NCI-H2029 treated with DMSO at 0.1 percent for 48 hours (cell line): ENCODE measurements at regions not wholly inside any gene's neighbourhood (a gene's known extent, or its start where the extent isn't known, plus 50 kb on each side); places are given as distances from the start of the nearest gene placed in this dataset.
"Not testable (repeated sequence)": the region's sequence is repeated elsewhere in the genome, so short reads cannot be mapped to it uniquely, and the experiment has no call there.

Source experiments
- DNase-seq: peaks from one replicate; lab custom pipeline; 2025; lab: John Stamatoyannopoulos, UW

DNA sequence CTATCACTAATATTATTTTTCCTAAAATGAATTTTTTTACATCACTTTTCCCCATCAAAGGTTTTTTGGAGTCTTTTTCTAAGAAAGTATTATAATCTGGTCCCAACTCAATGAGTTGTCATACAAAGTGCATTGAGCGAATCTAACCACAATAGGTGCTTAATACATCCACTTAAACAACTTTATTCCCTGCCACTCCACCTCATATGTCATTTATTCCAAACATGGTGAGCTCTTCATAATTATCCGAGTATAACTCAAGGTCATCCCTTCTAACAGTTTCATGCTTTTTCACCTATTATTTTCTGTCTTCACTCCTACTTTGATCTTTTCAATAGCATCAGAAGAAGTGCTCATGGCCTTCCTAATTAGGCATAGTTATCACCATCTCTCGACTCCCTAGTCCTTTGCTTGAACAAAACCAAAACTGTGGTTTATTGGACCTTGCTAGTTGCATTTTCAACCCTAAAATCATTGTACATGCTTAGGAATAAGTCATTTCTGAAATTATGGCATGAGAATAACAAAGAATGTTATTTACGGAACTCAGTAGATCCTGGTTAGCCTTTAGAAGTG, 754.7 kb upstream of the CTNND2 start:
- DNase-seq: no peak

GRCh38 chr5:12657914-12658474, 753.7 kb upstream of the CTNND2 start:
- not testable (repeated sequence) for DNase-seq

- DNase-seq: no peak
Measured at GRCh38 chr5:12655675-12656074, 751.4 kb upstream of the CTNND2 start.

DNA sequence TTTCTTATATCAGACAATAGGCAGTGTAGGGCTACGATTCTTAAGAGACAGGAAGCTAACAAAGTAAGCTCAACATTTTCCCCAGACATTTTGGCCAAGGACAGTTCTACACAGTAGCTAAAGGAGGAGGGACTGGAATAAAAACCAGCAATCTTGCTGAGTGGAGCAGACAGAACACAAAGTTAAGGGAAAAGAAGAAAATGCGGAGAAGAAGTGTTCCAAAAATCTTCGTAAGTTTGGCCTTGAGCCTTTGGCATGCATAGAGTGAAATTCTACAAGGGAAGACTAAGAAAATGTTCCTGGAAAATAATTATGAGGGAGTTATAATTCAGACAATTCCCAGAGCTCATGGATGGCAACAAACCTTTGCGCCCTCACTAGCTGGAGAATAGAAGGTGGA, 748.0 kb upstream of the CTNND2 start:
- DNase-seq: no peak

GRCh38 chr5:12648558-12648957, 744.3 kb upstream of the CTNND2 start:
- DNase-seq: no peak

DNA sequence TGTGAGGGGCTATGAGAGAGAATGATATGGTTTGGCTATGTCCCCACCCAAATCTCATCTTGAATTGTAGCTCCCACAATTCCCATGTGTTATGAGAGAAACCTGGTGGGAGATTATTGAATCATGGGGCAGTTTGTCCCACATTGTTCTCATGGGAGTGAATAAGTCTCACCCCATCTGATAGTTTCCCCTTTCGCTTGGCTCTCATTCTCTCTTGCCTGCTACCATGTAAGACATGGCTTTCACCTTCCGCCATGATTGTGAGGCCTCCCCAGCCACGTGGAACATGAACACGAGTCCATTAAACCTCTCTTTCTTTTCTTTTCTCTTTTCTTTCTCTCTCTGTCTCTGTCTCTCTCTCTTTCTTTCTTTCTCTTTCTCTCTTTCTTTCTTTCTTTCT, 743.4 kb upstream of the CTNND2 start:
- DNase-seq: no peak

DNA sequence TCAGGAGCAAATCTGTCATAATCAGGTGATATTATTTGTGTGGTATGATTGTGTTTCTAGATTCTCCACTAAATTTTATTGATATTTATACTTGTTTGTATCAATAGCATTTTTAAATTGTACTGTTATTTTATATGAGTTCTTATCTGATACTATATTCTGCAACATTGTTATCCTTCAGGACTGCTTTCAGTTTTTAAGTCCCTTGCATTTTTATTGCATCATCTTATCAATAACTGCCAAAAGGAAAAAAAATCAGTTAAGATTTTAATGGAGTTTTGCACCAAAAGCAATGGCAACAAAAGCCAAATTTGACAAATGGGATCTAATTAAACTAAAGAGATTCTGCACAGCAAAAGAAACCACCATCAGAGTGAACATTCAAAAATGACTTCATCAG, 741.3 kb upstream of the CTNND2 start:
- no peak for DNase-seq

GRCh38 chr5:12636209-12636608, 732.0 kb upstream of the CTNND2 start:
- no peak for DNase-seq

DNA sequence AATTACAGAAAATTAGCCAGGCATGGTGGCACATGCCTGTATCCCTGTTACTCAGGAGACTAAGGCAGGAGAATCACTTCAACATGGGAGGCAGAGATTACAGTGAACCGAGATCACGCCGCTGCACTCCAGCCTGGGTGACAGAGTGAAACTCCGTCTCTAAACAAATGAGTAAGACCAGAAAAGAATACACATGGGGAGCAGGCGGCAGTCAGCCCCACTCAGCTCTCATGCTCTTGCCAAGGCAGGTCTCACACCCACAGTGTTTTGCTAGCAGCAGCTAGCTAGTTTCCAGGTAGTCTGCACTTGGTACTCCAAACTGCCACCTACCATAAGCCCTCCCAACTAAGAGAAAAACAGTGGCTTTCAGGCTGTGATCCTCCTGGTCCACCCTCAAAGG, 722.3 kb upstream of the CTNND2 start:
- DNase-seq: no peak

DNA sequence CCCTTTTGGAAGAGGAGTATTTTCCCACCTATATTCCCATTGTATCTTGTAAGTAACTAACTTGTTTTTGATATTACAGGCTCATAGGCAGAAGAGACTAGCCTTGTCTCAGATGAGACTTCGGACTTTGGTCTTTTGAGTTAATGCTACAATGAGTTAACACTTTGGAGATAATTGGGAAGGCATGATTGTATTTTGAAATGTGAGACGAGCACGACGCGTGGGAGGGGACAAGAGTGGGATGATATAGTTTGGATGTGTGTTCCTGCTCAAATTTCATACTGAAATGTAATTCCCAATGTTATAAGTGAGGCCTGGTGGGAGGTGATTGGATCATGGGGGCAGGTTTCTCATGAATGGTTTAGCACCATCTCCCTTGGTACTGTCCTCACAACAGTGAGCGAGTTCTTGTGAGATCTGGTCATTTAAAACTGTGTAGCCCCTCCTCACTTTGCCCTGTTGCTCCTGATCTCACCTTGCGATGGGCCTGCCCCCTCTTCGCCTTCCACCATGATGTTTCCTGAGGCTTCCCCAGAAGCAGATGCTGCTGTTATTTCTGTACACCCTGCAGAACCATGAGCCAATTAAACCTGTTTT, 721.5 kb upstream of the CTNND2 start:
- DNase-seq: no peak

GRCh38 chr5:12624776-12625560, 720.7 kb upstream of the CTNND2 start:
- no peak for DNase-seq

DNA sequence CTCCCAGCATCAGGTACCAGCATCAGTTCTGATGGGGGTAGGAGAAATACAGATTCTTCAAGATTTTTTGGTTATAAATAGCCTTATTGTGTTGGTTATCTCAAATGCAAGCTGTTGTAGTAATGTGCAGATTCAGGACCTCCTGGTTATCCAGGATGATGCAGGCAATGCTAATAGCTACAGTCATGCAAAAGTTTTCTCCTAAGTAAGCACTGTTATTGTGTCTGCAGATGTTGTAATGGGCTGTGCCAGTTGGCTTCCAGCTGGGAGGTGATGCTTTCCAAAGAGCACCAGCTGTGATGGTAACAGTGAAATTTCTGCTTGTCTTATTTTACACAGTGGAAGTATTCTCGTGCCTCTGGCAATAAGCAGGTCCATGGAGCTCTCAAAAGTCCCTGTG, 719.2 kb upstream of the CTNND2 start:
- no peak for DNase-seq

- DNase-seq: no peak
Measured at GRCh38 chr5:12616093-12616492, 711.8 kb upstream of the CTNND2 start.

- DNase-seq: no peak
Measured at GRCh38 chr5:12615141-12615820, 711.0 kb upstream of the CTNND2 start.

GRCh38 chr5:12614608-12615007, 710.4 kb upstream of the CTNND2 start:
- DNase-seq: no peak

DNA sequence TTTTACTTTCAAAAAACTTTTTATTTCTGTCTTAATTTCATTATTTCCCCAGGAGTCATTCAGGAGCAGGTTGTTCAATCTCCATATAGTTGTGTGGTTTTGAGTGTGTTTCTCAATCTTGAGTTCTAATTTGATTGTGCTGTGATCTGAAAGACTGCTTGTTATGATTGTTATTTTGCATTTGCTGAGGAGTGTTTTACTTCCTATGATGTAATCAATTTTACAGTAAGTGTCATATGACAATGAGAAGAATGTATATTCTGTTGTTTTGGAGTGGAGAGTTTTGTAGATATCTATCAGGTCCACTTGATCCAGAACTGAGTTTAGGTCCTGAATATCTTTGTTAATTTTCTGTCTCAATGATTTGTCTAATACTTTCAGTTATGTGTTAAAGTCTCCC, 706.9 kb upstream of the CTNND2 start:
- DNase-seq: no peak

- not testable (repeated sequence) for DNase-seq
Measured at GRCh38 chr5:12607817-12608216, 703.6 kb upstream of the CTNND2 start.

DNA sequence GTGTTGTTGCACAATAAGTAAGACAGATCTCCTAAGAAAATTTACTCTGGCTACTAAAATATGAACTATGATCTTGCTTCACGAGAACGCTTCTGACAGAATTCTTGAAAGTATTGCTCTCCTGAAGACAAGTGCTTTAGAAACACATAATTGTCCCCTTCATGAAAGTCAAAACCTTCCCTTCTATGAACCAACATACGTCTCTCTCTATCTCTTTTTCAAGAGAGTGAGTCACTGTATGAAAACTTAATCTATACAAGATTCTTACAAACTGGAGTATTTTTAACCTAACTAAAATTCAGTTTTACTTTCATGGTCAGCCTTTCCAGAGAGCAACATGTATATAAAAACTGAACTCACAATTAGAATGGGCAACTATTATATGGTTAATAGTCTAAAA, 688.0 kb upstream of the CTNND2 start:
- no peak for DNase-seq

DNA sequence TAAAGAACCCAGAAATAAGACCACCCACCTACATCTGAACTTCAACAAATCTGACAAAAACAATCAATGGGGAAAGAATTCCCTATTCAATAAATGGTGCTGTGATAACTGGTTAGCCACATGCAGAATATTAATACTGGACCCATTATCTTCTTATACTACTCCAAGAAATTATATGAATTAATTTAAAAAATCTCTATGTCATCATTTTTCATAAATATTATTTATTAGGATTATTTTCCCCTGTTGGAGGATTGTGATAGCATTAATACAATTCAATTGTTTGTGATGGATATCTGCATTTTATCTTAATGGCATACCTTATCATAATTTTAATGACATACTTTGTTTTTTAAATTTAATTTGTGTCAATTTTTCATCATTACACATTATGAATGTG, 682.2 kb upstream of the CTNND2 start:
- no peak for DNase-seq

- not testable (repeated sequence) for DNase-seq
Measured at GRCh38 chr5:12578803-12579202, 674.6 kb upstream of the CTNND2 start.

DNA sequence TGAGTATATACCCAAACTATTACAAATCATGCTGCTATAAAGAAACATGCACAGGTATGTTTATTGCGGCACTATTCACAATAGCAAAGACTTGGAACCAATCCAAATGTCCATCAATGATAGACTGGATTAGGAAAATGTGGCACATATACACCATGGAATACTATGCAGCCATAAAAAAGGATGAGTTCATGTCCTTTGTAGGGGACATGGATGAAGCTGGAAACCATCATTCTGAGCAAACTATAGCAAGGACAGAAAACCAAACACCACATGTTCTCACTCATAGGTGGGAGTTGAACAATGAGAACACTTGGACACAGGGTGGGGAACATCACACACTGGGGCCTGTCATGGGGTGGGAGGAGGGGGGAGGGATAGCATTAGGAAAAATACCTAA, 672.7 kb upstream of the CTNND2 start:
- DNase-seq: not testable (repeated sequence)

DNA sequence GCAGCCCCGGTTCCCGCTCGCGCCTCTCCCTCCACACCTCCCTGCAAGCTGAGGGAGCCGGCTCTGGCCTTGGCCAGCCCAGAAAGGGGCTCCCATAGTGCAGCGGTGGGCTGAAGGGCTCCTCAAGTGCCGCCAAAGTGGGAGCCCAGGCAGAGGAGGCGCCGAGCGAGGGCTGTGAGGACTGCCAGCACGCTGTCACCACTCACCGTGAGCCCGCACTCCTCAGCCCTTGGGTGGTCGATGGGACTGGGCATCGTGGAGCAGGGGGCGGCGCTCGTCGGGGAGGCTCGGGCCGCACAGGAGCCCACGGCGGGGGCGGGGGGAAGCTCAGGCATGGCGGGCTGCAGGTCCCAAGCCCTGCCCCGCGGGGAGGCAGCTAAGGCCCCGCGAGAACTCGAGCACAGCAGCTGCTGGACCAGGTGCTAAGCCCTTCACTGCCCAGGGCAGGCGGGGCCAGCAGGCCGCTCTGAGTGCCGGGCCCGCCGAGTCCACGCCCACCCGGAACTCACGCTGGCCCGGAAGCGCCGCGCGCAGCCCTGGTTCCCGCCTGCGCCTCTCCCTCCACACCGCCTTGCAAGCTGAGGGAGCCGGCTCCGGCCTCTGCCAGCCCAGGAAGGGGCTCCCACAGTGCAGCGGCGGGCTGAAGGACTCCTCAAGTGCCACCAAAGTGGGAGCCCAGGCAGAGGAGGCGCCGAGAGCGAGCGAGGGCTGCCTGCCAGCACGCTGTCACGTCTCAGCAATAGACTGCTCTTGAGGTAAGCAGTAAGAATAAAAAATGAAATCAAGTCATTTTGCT, 670.2 kb upstream of the CTNND2 start:
- not testable (repeated sequence) for DNase-seq
